ENCODE measurements at regions not wholly inside any gene's neighbourhood (a gene's known extent, or its start where the extent isn't known, plus 50 kb on each side); places are given as distances from the start of the nearest gene placed in this dataset.

DNA sequence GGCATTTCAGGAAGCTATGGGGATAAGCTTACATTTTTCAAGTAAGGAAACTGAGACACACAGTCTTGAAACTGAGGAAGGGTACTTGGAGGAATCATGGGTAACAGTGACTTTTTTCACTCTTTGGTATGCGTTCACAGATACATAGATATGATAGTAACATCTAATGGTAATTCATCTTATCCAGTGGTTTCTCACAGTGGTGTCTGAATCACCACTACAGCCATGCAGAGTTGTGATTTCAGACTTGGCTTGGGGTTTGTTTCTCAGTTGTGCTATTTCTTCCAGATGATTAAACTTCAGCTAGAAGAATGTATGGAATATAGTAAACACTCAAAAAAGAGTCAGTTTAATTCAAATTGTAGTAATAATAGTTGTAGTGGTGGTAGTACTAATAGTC is 239.1 kb upstream of the NUDT12 start:
- no peak overlapping the region for H3K27ac ChIP-seq (ENCODE audit: control insufficient read depth, insufficient read depth, low read length)
- H3K36me3 ChIP-seq (ENCODE audit: control insufficient read depth in 2 of 2, extremely low read depth in 1 of 2, insufficient read depth in 2 of 2, low read length in 2 of 2): no peaks in the 10 kb centered on the region
- dilution Hi-C loops (cut with MboI; ENCODE audit: extremely low pct_ligation_motif_present, low sequenced_read_pairs): no loop called here
- H3K27me3 ChIP-seq (ENCODE audit: control insufficient read depth, extremely low read depth, insufficient read depth, low read length): no peaks in the 10 kb centered on the region
- TF ChIP-seq, protein P1, sequence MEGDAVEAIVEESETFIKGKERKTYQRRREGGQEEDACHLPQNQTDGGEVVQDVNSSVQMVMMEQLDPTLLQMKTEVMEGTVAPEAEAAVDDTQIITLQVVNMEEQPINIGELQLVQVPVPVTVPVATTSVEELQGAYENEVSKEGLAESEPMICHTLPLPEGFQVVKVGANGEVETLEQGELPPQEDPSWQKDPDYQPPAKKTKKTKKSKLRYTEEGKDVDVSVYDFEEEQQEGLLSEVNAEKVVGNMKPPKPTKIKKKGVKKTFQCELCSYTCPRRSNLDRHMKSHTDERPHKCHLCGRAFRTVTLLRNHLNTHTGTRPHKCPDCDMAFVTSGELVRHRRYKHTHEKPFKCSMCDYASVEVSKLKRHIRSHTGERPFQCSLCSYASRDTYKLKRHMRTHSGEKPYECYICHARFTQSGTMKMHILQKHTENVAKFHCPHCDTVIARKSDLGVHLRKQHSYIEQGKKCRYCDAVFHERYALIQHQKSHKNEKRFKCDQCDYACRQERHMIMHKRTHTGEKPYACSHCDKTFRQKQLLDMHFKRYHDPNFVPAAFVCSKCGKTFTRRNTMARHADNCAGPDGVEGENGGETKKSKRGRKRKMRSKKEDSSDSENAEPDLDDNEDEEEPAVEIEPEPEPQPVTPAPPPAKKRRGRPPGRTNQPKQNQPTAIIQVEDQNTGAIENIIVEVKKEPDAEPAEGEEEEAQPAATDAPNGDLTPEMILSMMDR (optimal IDR thresholded peaks at IDR 0.05 in 1 of 3, IDR thresholded peaks at IDR 0.05 in 1 of 3, conservative IDR thresholded peaks at IDR 0.05 in 1 of 3; ENCODE audit: extremely low read depth in 1 of 3, insufficient read depth in 2 of 3, low read length in 3 of 3): no peak
- TF ChIP-seq EZH2 (IDR thresholded peaks at IDR 0.05; ENCODE audit: low read length): no peak
- no peaks in the 10 kb centered on the region for H4K20me1 ChIP-seq (ENCODE audit: control insufficient read depth, extremely low read depth, insufficient read depth, low read length)
- no peak overlapping the region for H2AFZ ChIP-seq (ENCODE audit: control insufficient read depth, low read length)
- no peaks in the 10 kb centered on the region for H3K9me1 ChIP-seq (ENCODE audit: control insufficient read depth, extremely low read depth, insufficient read depth, low read length)
- no peak overlapping the region for H3K9ac ChIP-seq (ENCODE audit: control insufficient read depth, extremely low read depth, insufficient read depth, low read length)
- H3K4me2 ChIP-seq (ENCODE audit: control insufficient read depth, extremely low read depth, insufficient read depth, low read depth, low read length): no peak overlapping the region
- no peak for FAIRE-seq
- H3K79me2 ChIP-seq (ENCODE audit: control insufficient read depth, insufficient read depth, low read length): no peaks in the 10 kb centered on the region
- no peak overlapping the region for H3K4me3 ChIP-seq (ENCODE audit: control insufficient read depth in 2 of 3, extremely low read depth in 1 of 3, insufficient read depth in 2 of 3, low read depth in 1 of 3, low read length in 3 of 3)
- H3K4me1 ChIP-seq (ENCODE audit: control insufficient read depth, extremely low read depth, insufficient read depth, low read length): no peaks in the 10 kb centered on the region
- no peak for DNase-seq (ENCODE audit: low read depth, low spot score)
- no peaks in the 10 kb centered on the region for H3K9me3 ChIP-seq (ENCODE audit: control insufficient read depth, low read depth, low read length)

DNA sequence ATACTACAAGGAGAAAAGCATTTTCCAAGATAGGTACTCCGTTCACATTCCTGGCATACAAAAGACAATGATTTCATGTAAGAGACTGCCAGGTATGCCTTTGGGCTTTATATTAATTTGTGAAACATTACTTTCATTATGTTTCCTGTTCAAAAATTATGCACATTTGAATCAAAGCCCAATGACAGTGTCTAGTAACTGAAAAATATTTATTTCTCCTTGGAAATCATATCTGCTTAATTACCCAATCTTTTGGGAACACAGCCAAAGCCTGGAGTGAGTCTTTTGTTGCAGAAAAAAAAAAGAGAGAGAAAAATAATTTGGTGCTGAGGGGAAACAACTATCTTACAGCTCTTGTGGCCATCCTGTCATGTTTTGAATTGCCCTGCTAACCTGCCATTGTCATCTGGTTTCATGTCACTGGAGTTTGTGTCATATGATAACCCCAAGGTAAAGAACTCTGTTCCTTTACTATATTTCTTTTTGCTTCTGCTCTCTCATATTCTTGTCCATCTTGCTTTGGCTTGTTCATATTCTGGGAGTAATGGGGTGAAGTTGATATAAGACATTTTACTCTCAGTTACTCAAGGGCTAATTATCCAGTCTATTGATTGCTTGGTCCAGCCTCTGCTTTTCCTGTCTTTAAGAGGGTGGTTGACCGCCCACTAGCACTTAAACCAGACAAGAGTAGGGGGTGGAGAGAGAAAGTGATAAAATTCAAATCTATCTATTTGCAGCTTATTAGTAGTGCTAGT is 238.3 kb upstream of the NUDT12 start:
- FAIRE-seq (no peak), DNase-seq (ENCODE audit: low read depth, low spot score) (no peak)
- no peaks in the 10 kb centered on the region for H3K79me2 ChIP-seq (ENCODE audit: control insufficient read depth, insufficient read depth, low read length)
- dilution Hi-C loops (cut with MboI; ENCODE audit: extremely low pct_ligation_motif_present, low sequenced_read_pairs): no loop called here
- H3K27ac ChIP-seq (ENCODE audit: control insufficient read depth, insufficient read depth, low read length): no peak overlapping the region
- no peaks in the 10 kb centered on the region for H3K27me3 ChIP-seq (ENCODE audit: control insufficient read depth, extremely low read depth, insufficient read depth, low read length)
- no peaks in the 10 kb centered on the region for H3K4me1 ChIP-seq (ENCODE audit: control insufficient read depth, extremely low read depth, insufficient read depth, low read length)
- no peak for TF ChIP-seq EZH2 (IDR thresholded peaks at IDR 0.05; ENCODE audit: low read length)
- TF ChIP-seq, protein P1 (optimal IDR thresholded peaks at IDR 0.05 in 1 of 3, IDR thresholded peaks at IDR 0.05 in 1 of 3, conservative IDR thresholded peaks at IDR 0.05 in 1 of 3; ENCODE audit: extremely low read depth in 1 of 3, insufficient read depth in 2 of 3, low read length in 3 of 3): no peak
- no peaks in the 10 kb centered on the region for H3K9me1 ChIP-seq (ENCODE audit: control insufficient read depth, extremely low read depth, insufficient read depth, low read length)
- H2AFZ ChIP-seq (ENCODE audit: control insufficient read depth, low read length): no peak overlapping the region
- H3K4me2 ChIP-seq (ENCODE audit: control insufficient read depth, extremely low read depth, insufficient read depth, low read depth, low read length): no peak overlapping the region
- no peak overlapping the region for H3K9ac ChIP-seq (ENCODE audit: control insufficient read depth, extremely low read depth, insufficient read depth, low read length)
- no peaks in the 10 kb centered on the region for H3K36me3 ChIP-seq (ENCODE audit: control insufficient read depth in 2 of 2, extremely low read depth in 1 of 2, insufficient read depth in 2 of 2, low read length in 2 of 2)
- no peaks in the 10 kb centered on the region for H3K9me3 ChIP-seq (ENCODE audit: control insufficient read depth, low read depth, low read length)
- no peaks in the 10 kb centered on the region for H4K20me1 ChIP-seq (ENCODE audit: control insufficient read depth, extremely low read depth, insufficient read depth, low read length)
- no peak overlapping the region for H3K4me3 ChIP-seq (ENCODE audit: control insufficient read depth in 2 of 3, extremely low read depth in 1 of 3, insufficient read depth in 2 of 3, low read depth in 1 of 3, low read length in 3 of 3)
